Small intestine (tissue), 7 donors: ENCODE measurements at regions not wholly inside any gene's neighbourhood (a gene's known extent, or its start where the extent isn't known, plus 50 kb on each side); places are given as distances from the start of the nearest gene placed in this dataset.

Experiments used
- DNase-seq, 2 donors: peaks; one replicate each; pipeline versions ENCODE4 v3.0.0 to v3.0.0-alpha.2; 2013
- FAIRE-seq: peaks from 2 replicates; lab custom pipeline; 2012; peaks lifted over from hg19 to GRCh38; lab: Jason Lieb, UNC
- H3K27ac ChIP-seq, 3 donors: one replicate each; pipeline ENCODE4 v1.5.1; 2013; ENCODE audit warnings: low read length in 2 of 3, mild to moderate bottlenecking in 2 of 3, control low read depth in 1 of 3, inconsistent platforms in 1 of 3, low read depth in 1 of 3, moderate library complexity in 1 of 3
- H3K27me3 ChIP-seq, 3 donors: one replicate each; pipeline ENCODE4 v1.6.1; 2013; ENCODE audit warnings: low read length in 3 of 3, inconsistent platforms in 1 of 3; ENCODE audit not compliant: control insufficient read depth in 3 of 3, insufficient read depth in 3 of 3
- H3K36me3 ChIP-seq, 3 donors: one replicate each; pipeline ENCODE4 v1.6.1; 2013; ENCODE audit warnings: low read length in 3 of 3, inconsistent platforms in 1 of 3, low read depth in 1 of 3, mild to moderate bottlenecking in 1 of 3, moderate library complexity in 1 of 3; ENCODE audit not compliant: control insufficient read depth in 3 of 3, insufficient read depth in 2 of 3
- H3K4me1 ChIP-seq, 3 donors: one replicate each; pipeline ENCODE4 v1.6.1; 2013; ENCODE audit warnings: low read length in 2 of 3, inconsistent platforms in 1 of 3, low read depth in 1 of 3, mild to moderate bottlenecking in 1 of 3, moderate library complexity in 1 of 3; ENCODE audit not compliant: control insufficient read depth in 3 of 3, insufficient read depth in 2 of 3
- H3K4me3 ChIP-seq, 3 donors: one replicate each; pipeline ENCODE4 v1.5.1; 2013; ENCODE audit warnings: low read length in 3 of 3, control low read depth in 1 of 3, inconsistent platforms in 1 of 3, low read depth in 1 of 3, mild to moderate bottlenecking in 1 of 3, moderate library complexity in 1 of 3
- H3K9me3 ChIP-seq, 2 donors: one replicate each; pipeline ENCODE4 v1.6.1; 2013; ENCODE audit warnings: low read depth in 1 of 2, low read length in 1 of 2; ENCODE audit not compliant: control insufficient read depth in 2 of 2, insufficient read depth in 1 of 2
- WGBS, 3 donors: extraction: QIAGEN DNeasy Blood & Tissue Kit; methylation state at CpG; one replicate each; pipeline ENCODE4 v1.1.7; 2013; 5-methylcytosine and 5-hydroxymethylcytosine counted together
- donor health status: healthy with polysubstance abuse.
- donor health status: control.
- donor health status: control.
- donor health status: Bipolar disorder and iron deficiency.
- donor health status: healthy.

GRCh38 chr10:57288754-57289153 is 927.7 kb upstream of the ZWINT start:
- H3K36me3 ChIP-seq = no peaks in the 10 kb centered on the region

GRCh38 chr10:57262892-57263291 is 901.8 kb upstream of the ZWINT start:
- FAIRE-seq (no peak), DNase-seq (no peak)
- 31 to 38% (median 38%) methylated on average over 3 of the region's 3 CpGs for WGBS, 3 donors
- Histone ChIP-seq H3K9me3 (no peaks in the 10 kb centered on the region), H3K27me3 (no peaks in the 10 kb centered on the region), H3K4me3 (no peak overlapping the region), H3K27ac (no peak overlapping the region), H3K36me3 (no peaks in the 10 kb centered on the region), H3K4me1 (no peaks in the 10 kb centered on the region)

More at GRCh38 chr10:57288754-57289153, 927.7 kb upstream of the ZWINT start:
- H3K4me3 ChIP-seq = no peak overlapping the region
- no peaks in the 10 kb centered on the region for H3K4me1 ChIP-seq
- H3K27ac ChIP-seq = no peak overlapping the region
- no peak for DNase-seq
- no peaks in the 10 kb centered on the region for H3K27me3 ChIP-seq
- no peak for FAIRE-seq
- no peaks in the 10 kb centered on the region for H3K9me3 ChIP-seq

GRCh38 chr10:57260175-57260574 is 899.1 kb upstream of the ZWINT start:
- Histone ChIP-seq H3K27me3 (no peaks in the 10 kb centered on the region), H3K36me3 (no peaks in the 10 kb centered on the region), H3K4me3 (no peak overlapping the region), H3K27ac (no peak overlapping the region), H3K4me1 (no peaks in the 10 kb centered on the region), H3K9me3 (no peaks in the 10 kb centered on the region)
- WGBS, 3 donors = 80 to 84% (median 83%) methylated on average over 2 of the region's 2 CpGs
- FAIRE-seq (no peak), DNase-seq (no peak)

- DNase-seq (no peak), FAIRE-seq (no peak)
- WGBS, 3 donors = 89 to 93% (median 90%) methylated on average over 32 of the region's 32 CpGs
- Histone ChIP-seq H3K27ac (no peak overlapping the region), H3K4me3 (no peak overlapping the region), H3K9me3 (peaks cover 0 to 6% of the 10 kb centered on the region in 2 donors), H3K36me3 (no peaks in the 10 kb centered on the region), H3K27me3 (no peaks in the 10 kb centered on the region), H3K4me1 (no peaks in the 10 kb centered on the region)
Observed at GRCh38 chr10:57249615-57250281, 888.7 kb upstream of the ZWINT start.

GRCh38 chr10:57247271-57247670 is 886.2 kb upstream of the ZWINT start:
- FAIRE-seq = no peak
- H3K27ac ChIP-seq = no peak overlapping the region

GRCh38 chr10:57225920-57226319 is 864.9 kb upstream of the ZWINT start:
- no peaks in the 10 kb centered on the region for H3K27me3 ChIP-seq
- H3K4me1 ChIP-seq = no peaks in the 10 kb centered on the region
- FAIRE-seq (no peak), DNase-seq (no peak)
- H3K4me3 ChIP-seq = no peak overlapping the region
- no peak overlapping the region for H3K27ac ChIP-seq
- H3K9me3 ChIP-seq = peaks cover 0 to 4% of the 10 kb centered on the region in 2 donors
- H3K36me3 ChIP-seq = no peaks in the 10 kb centered on the region
- WGBS, 3 donors = 56 to 80% (median 73%) methylated on average over 3 of the region's 3 CpGs

More at GRCh38 chr10:57247271-57247670, 886.2 kb upstream of the ZWINT start:
- no peaks in the 10 kb centered on the region for H3K4me1 ChIP-seq
- no peaks in the 10 kb centered on the region for H3K36me3 ChIP-seq
- 32 to 51% (median 35%) methylated on average over 4 of the region's 4 CpGs for WGBS, 3 donors
- H3K9me3 ChIP-seq = peaks cover 0 to 6% of the 10 kb centered on the region in 2 donors
- H3K4me3 ChIP-seq = no peak overlapping the region
- no peak for DNase-seq
- H3K27me3 ChIP-seq = no peaks in the 10 kb centered on the region

- no peaks in the 10 kb centered on the region for H3K4me1 ChIP-seq
- WGBS, 3 donors = 33 to 40% (median 40%) methylated on average over 2 of the region's 2 CpGs
- FAIRE-seq = no peak
Observed at GRCh38 chr10:57224811-57225210, 863.8 kb upstream of the ZWINT start.

GRCh38 chr10:57222603-57223002 is 861.5 kb upstream of the ZWINT start:
- Histone ChIP-seq H3K4me3 (no peak overlapping the region), H3K27me3 (no peaks in the 10 kb centered on the region)

More at GRCh38 chr10:57224811-57225210, 863.8 kb upstream of the ZWINT start:
- no peaks in the 10 kb centered on the region for H3K9me3 ChIP-seq
- H3K4me3 ChIP-seq = no peak overlapping the region
- no peak overlapping the region for H3K27ac ChIP-seq
- H3K36me3 ChIP-seq = no peaks in the 10 kb centered on the region
- no peak for DNase-seq
- H3K27me3 ChIP-seq = no peaks in the 10 kb centered on the region

GRCh38 chr10:57222129-57222528 is 861.1 kb upstream of the ZWINT start:
- no peaks in the 10 kb centered on the region for H3K9me3 ChIP-seq
- H3K27ac ChIP-seq = no peak overlapping the region
- H3K27me3 ChIP-seq = no peaks in the 10 kb centered on the region
- WGBS, 3 donors = 54 to 56% (median 55%) methylated on average over 3 of the region's 3 CpGs
- FAIRE-seq = no peak
- no peaks in the 10 kb centered on the region for H3K4me1 ChIP-seq
- H3K4me3 ChIP-seq = no peak overlapping the region
- no peaks in the 10 kb centered on the region for H3K36me3 ChIP-seq
- DNase-seq = no peak

More at GRCh38 chr10:57222603-57223002, 861.5 kb upstream of the ZWINT start:
- no peaks in the 10 kb centered on the region for H3K4me1 ChIP-seq
- H3K36me3 ChIP-seq = no peaks in the 10 kb centered on the region
- 31 to 42% (median 42%) methylated on average over 2 of the region's 2 CpGs for WGBS, 3 donors
- H3K27ac ChIP-seq = no peak overlapping the region
- no peaks in the 10 kb centered on the region for H3K9me3 ChIP-seq
- DNase-seq (no peak), FAIRE-seq (no peak)
